WERI-Rb-1 (cell line): ENCODE measurements at regions not wholly inside any gene's neighbourhood (a gene's known extent, or its start where the extent isn't known, plus 50 kb on each side); places are given as distances from the start of the nearest gene placed in this dataset.

ENCODE experiments used
- DNase-seq: peaks from one replicate; pipeline ENCODE4 v3.0.0-alpha.2; 2020
- H3K27ac ChIP-seq: fragments of 250-450 bp; sonication (Bioruptor Pico); 2 replicates; pipeline ENCODE4 v1.5.1; 2020; ENCODE audit warnings: mild to moderate bottlenecking, moderate library complexity
- H3K27me3 ChIP-seq: fragments of 250-450 bp; sonication (Bioruptor Pico); 2 replicates; pipeline ENCODE4 v1.5.1; 2021; ENCODE audit warnings: mild to moderate bottlenecking, low read depth, moderate library complexity; ENCODE audit not compliant: insufficient read depth, severe bottlenecking
- H3K36me3 ChIP-seq: fragments of 250-450 bp; sonication (Bioruptor Pico); 2 replicates; pipeline ENCODE4 v1.5.1; 2020; ENCODE audit warnings: mild to moderate bottlenecking, moderate library complexity
- H3K4me3 ChIP-seq: 2 replicates; pipeline ENCODE4 v1.5.1; 2011; ENCODE audit warnings: low read depth, mild to moderate bottlenecking, control low read depth, low read length
- H3K9me3 ChIP-seq: fragments of 250-450 bp; sonication (Bioruptor Pico); 2 replicates; pipeline ENCODE4 v1.5.1; 2021; ENCODE audit warnings: mild to moderate bottlenecking, moderate library complexity; ENCODE audit not compliant: severe bottlenecking
- CTCF ChIP-seq: IDR thresholded peaks from 2 replicates; pipeline ENCODE4 v1.5.1; 2011; ENCODE audit warnings: low read depth, mild to moderate bottlenecking, control low read depth, inconsistent platforms, low read length

- no peak overlapping the region for H3K4me3 ChIP-seq
- no peaks in the 10 kb centered on the region for H3K36me3 ChIP-seq
- DNase-seq = peak; percentile 27
- no peaks in the 10 kb centered on the region for H3K27me3 ChIP-seq
- TF ChIP-seq CTCF = no peak
- no peak overlapping the region for H3K27ac ChIP-seq
- no peaks in the 10 kb centered on the region for H3K9me3 ChIP-seq
These were observed 74.6 kb downstream of the FOXD1 start for GRCh38 chr5:73373814-73374510.

GRCh38 chr5:73370640-73371583, 77.7 kb downstream of the FOXD1 start:
- no peak overlapping the region for H3K27ac ChIP-seq
- DNase-seq = no peak
- no peaks in the 10 kb centered on the region for H3K36me3 ChIP-seq
- H3K27me3 ChIP-seq = no peaks in the 10 kb centered on the region
- no peak for TF ChIP-seq CTCF
- H3K9me3 ChIP-seq = no peaks in the 10 kb centered on the region
- no peak overlapping the region for H3K4me3 ChIP-seq

GRCh38 chr5:73370095-73370494, 78.5 kb downstream of the FOXD1 start:
- DNase-seq = no peak
- Histone ChIP-seq H3K27ac (no peak overlapping the region), H3K4me3 (no peak overlapping the region), H3K27me3 (no peaks in the 10 kb centered on the region), H3K9me3 (no peaks in the 10 kb centered on the region), H3K36me3 (no peaks in the 10 kb centered on the region)
- no peak for TF ChIP-seq CTCF

GRCh38 chr5:73369278-73369677, 79.3 kb downstream of the FOXD1 start:
- Histone ChIP-seq H3K27me3 (no peaks in the 10 kb centered on the region), H3K9me3 (no peaks in the 10 kb centered on the region), H3K27ac (no peak overlapping the region), H3K36me3 (no peaks in the 10 kb centered on the region), H3K4me3 (no peak overlapping the region)
- DNase-seq = no peak
- no peak for TF ChIP-seq CTCF

- Histone ChIP-seq H3K27me3 (no peaks in the 10 kb centered on the region), H3K9me3 (no peaks in the 10 kb centered on the region), H3K4me3 (no peak overlapping the region), H3K27ac (no peak overlapping the region), H3K36me3 (no peaks in the 10 kb centered on the region)
- no peak for DNase-seq
- TF ChIP-seq CTCF = no peak
These were observed 80.9 kb downstream of the FOXD1 start for GRCh38 chr5:73367650-73368049.
